Ascending aorta (tissue), 2 donors: ENCODE measurements at regions not wholly inside any gene's neighbourhood (a gene's known extent, or its start where the extent isn't known, plus 50 kb on each side); places are given as distances from the start of the nearest gene placed in this dataset.

Experiments
- DNase-seq, 2 donors: peaks; one replicate each; pipeline ENCODE4 v3.0.0-alpha.2; 2019; ENCODE audit warnings: low spot score in 2 of 2
- H3K27ac ChIP-seq, 2 donors: fragments of 200-600 bp; sonication (generic); one replicate each; pipeline ENCODE4 v1.5.1; 2016 to 2017; ENCODE audit warnings: mild to moderate bottlenecking in 1 of 2
- H3K27me3 ChIP-seq: fragments of 200-600 bp; sonication (generic); one replicate; pipeline ENCODE4 v1.5.1; 2017
- H3K36me3 ChIP-seq, 2 donors: fragments of 200-600 bp; sonication (generic); one replicate each; pipeline ENCODE4 v1.5.1; 2016
- H3K4me1 ChIP-seq, 2 donors: fragments of 200-600 bp; sonication (generic); one replicate each; pipeline ENCODE4 v1.5.1; 2016 to 2017; ENCODE audit warnings: mild to moderate bottlenecking in 1 of 2
- H3K4me3 ChIP-seq, 2 donors: fragments of 200-600 bp; sonication (generic); one replicate each; pipeline ENCODE4 v1.5.1; 2016 to 2017; ENCODE audit warnings: mild to moderate bottlenecking in 1 of 2
- H3K9me3 ChIP-seq, 2 donors: fragments of 200-600 bp; sonication (generic); one replicate each; pipeline ENCODE4 v1.5.1; 2016
- intact Hi-C: fragments of 100-400 bp; cut with DNase I; formaldehyde crosslinking; loops from one replicate; pipeline ENCODE4 v1.15.1; 2023
- TF ChIP-seq, protein P1 (sequence below), 3 experiments: fragments of 200-600 bp in 2 of 3; fragments of 450-650 bp in 1 of 3; sonication (generic) in 2 of 3; IDR thresholded peaks; one replicate each; pipeline ENCODE4 v1.5.1; 2016 to 2019; ENCODE audit warnings: antibody characterized with exemption in 3 of 3, mild to moderate bottlenecking in 1 of 3, moderate library complexity in 1 of 3

DNA sequence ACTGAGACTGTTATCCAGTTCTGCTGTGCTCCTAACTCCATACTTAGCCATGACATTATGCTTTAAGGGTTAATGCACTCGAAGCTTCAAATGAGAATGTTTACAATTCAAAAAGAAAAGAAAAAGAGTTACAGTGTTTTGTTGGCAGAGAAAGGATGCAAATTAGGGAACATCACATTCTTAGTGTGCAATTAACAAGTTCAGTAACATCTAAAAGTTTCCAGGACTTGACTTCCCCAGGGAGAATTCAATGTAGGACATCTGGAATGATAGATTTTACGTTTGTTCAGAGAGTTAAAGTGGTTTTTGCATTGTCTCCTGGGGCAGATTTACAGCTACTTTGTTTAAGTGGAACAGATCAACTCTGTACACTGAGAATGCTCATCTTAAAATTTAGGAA is 525.2 kb downstream of the LIG4 start:
- DNase-seq: no peak
- Histone ChIP-seq H3K4me3 (no peak overlapping the region), H3K27me3 (no peaks in the 10 kb centered on the region), H3K36me3 (no peaks in the 10 kb centered on the region), H3K4me1 (no peaks in the 10 kb centered on the region), H3K27ac (no peak overlapping the region), H3K9me3 (no peaks in the 10 kb centered on the region)
- intact Hi-C loops: no loop called here
- TF ChIP-seq, protein P1, sequence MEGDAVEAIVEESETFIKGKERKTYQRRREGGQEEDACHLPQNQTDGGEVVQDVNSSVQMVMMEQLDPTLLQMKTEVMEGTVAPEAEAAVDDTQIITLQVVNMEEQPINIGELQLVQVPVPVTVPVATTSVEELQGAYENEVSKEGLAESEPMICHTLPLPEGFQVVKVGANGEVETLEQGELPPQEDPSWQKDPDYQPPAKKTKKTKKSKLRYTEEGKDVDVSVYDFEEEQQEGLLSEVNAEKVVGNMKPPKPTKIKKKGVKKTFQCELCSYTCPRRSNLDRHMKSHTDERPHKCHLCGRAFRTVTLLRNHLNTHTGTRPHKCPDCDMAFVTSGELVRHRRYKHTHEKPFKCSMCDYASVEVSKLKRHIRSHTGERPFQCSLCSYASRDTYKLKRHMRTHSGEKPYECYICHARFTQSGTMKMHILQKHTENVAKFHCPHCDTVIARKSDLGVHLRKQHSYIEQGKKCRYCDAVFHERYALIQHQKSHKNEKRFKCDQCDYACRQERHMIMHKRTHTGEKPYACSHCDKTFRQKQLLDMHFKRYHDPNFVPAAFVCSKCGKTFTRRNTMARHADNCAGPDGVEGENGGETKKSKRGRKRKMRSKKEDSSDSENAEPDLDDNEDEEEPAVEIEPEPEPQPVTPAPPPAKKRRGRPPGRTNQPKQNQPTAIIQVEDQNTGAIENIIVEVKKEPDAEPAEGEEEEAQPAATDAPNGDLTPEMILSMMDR (IDR thresholded peaks at IDR 0.05): no peak

DNA sequence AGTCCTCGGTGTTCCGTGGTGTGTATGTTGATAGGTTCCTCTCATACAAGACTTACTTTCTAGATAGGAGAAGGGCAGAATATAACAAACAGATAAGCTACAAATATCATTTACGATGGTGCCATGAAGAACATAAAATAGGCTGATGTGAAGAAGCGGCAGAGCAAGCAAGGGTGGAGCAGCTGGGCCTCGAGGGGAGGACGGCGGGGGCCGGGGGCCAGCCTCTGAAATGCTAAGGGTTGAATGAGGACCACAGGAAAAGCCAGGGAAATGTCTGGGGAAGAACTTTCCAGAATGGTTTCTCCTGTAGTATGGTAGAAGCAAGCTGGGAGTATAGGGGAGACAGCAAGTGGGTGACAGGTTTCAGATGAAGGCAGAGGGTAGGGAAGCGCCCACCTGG is 529.5 kb downstream of the LIG4 start:
- no peak overlapping the region for H3K27ac ChIP-seq
- no peak overlapping the region for H3K4me3 ChIP-seq
- H3K4me1 ChIP-seq: no peaks in the 10 kb centered on the region
- no peaks in the 10 kb centered on the region for H3K9me3 ChIP-seq
- intact Hi-C loops: no loop called here
- no peaks in the 10 kb centered on the region for H3K36me3 ChIP-seq
- TF ChIP-seq, protein P1 (IDR thresholded peaks at IDR 0.05): no peak
- H3K27me3 ChIP-seq: no peaks in the 10 kb centered on the region
- DNase-seq: no peak

DNA sequence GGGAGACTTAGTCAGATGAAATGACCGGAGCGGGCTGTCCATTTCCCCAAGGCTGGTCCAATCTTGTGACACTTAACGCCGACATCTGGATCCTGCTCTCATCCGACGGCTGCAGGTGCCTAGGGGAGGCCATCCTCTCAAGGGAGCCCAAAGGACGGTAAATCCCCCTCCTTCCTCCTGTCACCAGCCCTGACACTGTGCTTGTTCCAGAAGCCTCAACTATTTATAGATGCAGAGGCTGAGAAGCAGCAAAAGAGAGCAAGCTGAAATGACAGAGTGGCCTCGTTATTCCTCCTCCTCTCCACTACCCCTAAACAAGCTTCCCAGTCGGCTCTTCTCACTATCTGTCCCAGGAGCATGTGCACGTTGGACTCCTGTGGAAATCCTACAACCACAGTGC is 533.7 kb downstream of the LIG4 start:
- no peak overlapping the region for H3K27ac ChIP-seq
- no peak overlapping the region for H3K4me3 ChIP-seq
- H3K27me3 ChIP-seq: no peaks in the 10 kb centered on the region
- H3K36me3 ChIP-seq: no peaks in the 10 kb centered on the region
- TF ChIP-seq, protein P1 (IDR thresholded peaks at IDR 0.05): no peak
- no peak for DNase-seq
- intact Hi-C loops: no loop called here
- H3K4me1 ChIP-seq: no peaks in the 10 kb centered on the region
- no peaks in the 10 kb centered on the region for H3K9me3 ChIP-seq

DNA sequence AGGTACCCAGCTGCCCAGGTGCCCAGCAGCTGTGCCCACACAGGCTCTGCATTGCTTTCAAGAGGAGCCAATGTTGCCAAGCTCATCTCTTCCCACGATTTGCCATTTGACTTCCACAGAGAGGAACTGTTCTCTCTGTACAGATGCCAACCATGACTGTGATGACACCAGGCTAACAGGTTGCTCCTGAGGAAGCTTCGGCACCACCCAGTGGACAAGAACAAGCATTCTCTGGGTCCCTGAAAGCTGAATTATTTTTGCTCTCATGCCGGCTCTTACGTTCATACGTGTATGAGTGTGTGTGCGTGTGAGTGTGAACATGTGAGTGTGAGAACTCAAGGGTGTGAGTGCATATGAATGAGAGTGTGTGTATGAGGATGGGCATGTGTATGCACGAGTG is 535.2 kb downstream of the LIG4 start:
- no peak overlapping the region for H3K27ac ChIP-seq
- no peaks in the 10 kb centered on the region for H3K27me3 ChIP-seq
- TF ChIP-seq, protein P1 (IDR thresholded peaks at IDR 0.05): no peak
- H3K9me3 ChIP-seq: no peaks in the 10 kb centered on the region
- intact Hi-C loops: no loop called here
- H3K4me1 ChIP-seq: no peaks in the 10 kb centered on the region
- H3K36me3 ChIP-seq: no peaks in the 10 kb centered on the region
- DNase-seq: no peak
- H3K4me3 ChIP-seq: no peak overlapping the region

GRCh38 chr13:107678075-107678689 is 537.2 kb downstream of the LIG4 start:
- H3K9me3 ChIP-seq: no peaks in the 10 kb centered on the region
- no peaks in the 10 kb centered on the region for H3K4me1 ChIP-seq
- no peak for DNase-seq
- H3K27ac ChIP-seq: no peak overlapping the region
- TF ChIP-seq, protein P1 (IDR thresholded peaks at IDR 0.05): no peak
- H3K27me3 ChIP-seq: no peaks in the 10 kb centered on the region
- H3K36me3 ChIP-seq: no peaks in the 10 kb centered on the region
- H3K4me3 ChIP-seq: no peak overlapping the region
- intact Hi-C loops: no loop called here
